ENCODE measurements at regions not wholly inside any gene's neighbourhood (a gene's known extent, or its start where the extent isn't known, plus 50 kb on each side); places are given as distances from the start of the nearest gene placed in this dataset.

GRCh38 chr7:106163257-106163656 is 51.1 kb upstream of the SYPL1 start:
- no peak for DNase-seq
